ENCODE measurements at regions not wholly inside any gene's neighbourhood (a gene's known extent, or its start where the extent isn't known, plus 50 kb on each side); places are given as distances from the start of the nearest gene placed in this dataset.

GRCh38 chr1:59142311-59143132 lies 154.4 kb upstream of the FGGY start:
- TF ChIP-seq YY1 (IDR thresholded peaks at IDR 0.05; ENCODE audit: insufficient read depth, insufficient read length): no peak
- TF ChIP-seq ZNF274 (IDR thresholded peaks at IDR 0.05; ENCODE audit: low read depth, low read length): no peak
- TF ChIP-seq SUZ12 (IDR thresholded peaks at IDR 0.05; ENCODE audit: extremely low read depth, insufficient read depth, insufficient read length): no peak
